Parathyroid adenoma (tissue), 2 donors: ENCODE measurements at regions not wholly inside any gene's neighbourhood (a gene's known extent, or its start where the extent isn't known, plus 50 kb on each side); places are given as distances from the start of the nearest gene placed in this dataset.

Source experiments
- H2AFZ ChIP-seq: fragments of 300-600 bp; sonication (generic); one replicate; pipeline ENCODE4 v1.7.0; 2017; ENCODE audit warnings: antibody characterized with exemption, mild to moderate bottlenecking
- H3K27ac ChIP-seq: fragments of 300-600 bp; sonication (generic); one replicate; pipeline ENCODE4 v1.7.0; 2017
- H3K27me3 ChIP-seq: fragments of 300-600 bp; sonication (generic); one replicate; pipeline ENCODE4 v1.7.0; 2017; ENCODE audit warnings: low read length; ENCODE audit not compliant: control insufficient read depth, insufficient read depth
- H3K36me3 ChIP-seq: fragments of 300-600 bp; sonication (generic); one replicate; pipeline ENCODE4 v1.7.0; 2017; ENCODE audit warnings: low read length; ENCODE audit not compliant: control insufficient read depth, insufficient read depth
- H3K4me1 ChIP-seq: fragments of 300-600 bp; sonication (generic); one replicate; pipeline ENCODE4 v1.7.0; 2017; ENCODE audit warnings: control low read depth
- H3K4me2 ChIP-seq: fragments of 300-600 bp; sonication (generic); one replicate; pipeline ENCODE4 v1.7.0; 2017; ENCODE audit warnings: low read length
- H3K4me3 ChIP-seq: fragments of 300-600 bp; sonication (generic); one replicate; pipeline ENCODE4 v1.7.0; 2017; ENCODE audit warnings: low read depth, low read length
- H3K79me2 ChIP-seq: fragments of 300-600 bp; sonication (generic); one replicate; pipeline ENCODE4 v1.7.0; 2017; ENCODE audit warnings: control low read depth
- H3K9ac ChIP-seq: fragments of 300-600 bp; sonication (generic); one replicate; pipeline ENCODE4 v1.7.0; 2017; ENCODE audit warnings: mild to moderate bottlenecking
- H3K9me3 ChIP-seq: fragments of 300-600 bp; sonication (generic); one replicate; pipeline ENCODE4 v1.7.0; 2017; ENCODE audit warnings: low read length; ENCODE audit not compliant: control insufficient read depth
- CTCF ChIP-seq: fragments of 300-600 bp; sonication (generic); IDR thresholded peaks from one replicate; pipeline ENCODE4 v1.7.0; 2017; ENCODE audit warnings: antibody characterized with exemption, mild to moderate bottlenecking
- donor health status: primary hyperparathyroidism.

- H3K4me2 ChIP-seq: no peak overlapping the region
- no peaks in the 10 kb centered on the region for H3K9me3 ChIP-seq
- peaks cover 4% of the 10 kb centered on the region for H3K27me3 ChIP-seq
- no peak overlapping the region for H3K9ac ChIP-seq
- no peak overlapping the region for H2AFZ ChIP-seq
- H3K27ac ChIP-seq: no peak overlapping the region
- no peak overlapping the region for H3K4me3 ChIP-seq
- no peaks in the 10 kb centered on the region for H3K36me3 ChIP-seq
- peaks cover under 1% of the 10 kb centered on the region for H3K4me1 ChIP-seq
- no peaks in the 10 kb centered on the region for H3K79me2 ChIP-seq
- no peak for TF ChIP-seq CTCF
Observed at GRCh38 chr2:239774933-239775622, 250.1 kb downstream of the NDUFA10 start.

GRCh38 chr2:239774142-239774462 lies 251.0 kb downstream of the NDUFA10 start:
- H3K27me3 ChIP-seq: peaks cover 4% of the 10 kb centered on the region
- no peaks in the 10 kb centered on the region for H3K79me2 ChIP-seq
- TF ChIP-seq CTCF: no peak
- H3K27ac ChIP-seq: no peak overlapping the region
- H3K4me1 ChIP-seq: peaks cover 9% of the 10 kb centered on the region
- no peak overlapping the region for H3K9ac ChIP-seq
- H3K4me2 ChIP-seq: no peak overlapping the region
- no peak overlapping the region for H3K4me3 ChIP-seq
- H2AFZ ChIP-seq: no peak overlapping the region
- no peaks in the 10 kb centered on the region for H3K9me3 ChIP-seq
- no peaks in the 10 kb centered on the region for H3K36me3 ChIP-seq

- H3K9ac ChIP-seq: no peak overlapping the region
- H3K4me2 ChIP-seq: no peak overlapping the region
- H3K79me2 ChIP-seq: no peaks in the 10 kb centered on the region
- no peaks in the 10 kb centered on the region for H3K9me3 ChIP-seq
- no peak for TF ChIP-seq CTCF
- no peak overlapping the region for H2AFZ ChIP-seq
- no peak overlapping the region for H3K27ac ChIP-seq
- no peak overlapping the region for H3K4me3 ChIP-seq
- no peaks in the 10 kb centered on the region for H3K36me3 ChIP-seq
- peaks cover 12% of the 10 kb centered on the region for H3K4me1 ChIP-seq
- H3K27me3 ChIP-seq: peaks cover 4% of the 10 kb centered on the region
Observed at GRCh38 chr2:239773228-239774141, 251.7 kb downstream of the NDUFA10 start.

- Histone ChIP-seq H3K27ac (no peak overlapping the region), H3K4me3 (no peak overlapping the region), H3K36me3 (no peaks in the 10 kb centered on the region), H3K4me2 (no peak overlapping the region), H3K9me3 (no peaks in the 10 kb centered on the region), H3K9ac (no peak overlapping the region), H3K27me3 (peaks cover 4% of the 10 kb centered on the region), H3K79me2 (no peaks in the 10 kb centered on the region), H2AFZ (no peak overlapping the region), H3K4me1 (peaks cover 12% of the 10 kb centered on the region)
- no peak for TF ChIP-seq CTCF
Observed at GRCh38 chr2:239772721-239773120, 252.4 kb downstream of the NDUFA10 start.
